ENCODE measurements at regions not wholly inside any gene's neighbourhood (a gene's known extent, or its start where the extent isn't known, plus 50 kb on each side); places are given as distances from the start of the nearest gene placed in this dataset.
"Not testable (repeated sequence)": the region's sequence is repeated elsewhere in the genome, so short reads cannot be mapped to it uniquely, and the experiment has no call there.

DNA sequence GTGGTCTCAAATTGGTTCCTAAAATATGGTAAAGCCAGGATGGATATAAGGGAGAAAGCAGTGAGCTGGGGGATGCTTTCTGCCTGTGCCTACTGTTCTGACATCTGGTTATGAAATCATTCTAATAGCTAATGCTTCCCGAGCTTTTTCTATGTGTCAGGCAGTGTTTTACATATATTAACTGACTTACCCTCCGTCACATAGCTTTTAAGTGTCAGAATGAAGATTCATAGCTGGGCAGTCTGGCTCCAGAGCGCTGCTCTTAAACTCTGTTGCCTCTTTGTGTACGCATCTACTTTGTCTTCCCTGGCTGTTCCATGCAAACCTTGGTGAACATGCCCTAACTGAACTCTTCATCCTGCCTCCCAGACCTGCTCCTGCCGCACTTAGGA lies 195.7 kb downstream of the LPIN1 start:
- TF ChIP-seq, protein P1, sequence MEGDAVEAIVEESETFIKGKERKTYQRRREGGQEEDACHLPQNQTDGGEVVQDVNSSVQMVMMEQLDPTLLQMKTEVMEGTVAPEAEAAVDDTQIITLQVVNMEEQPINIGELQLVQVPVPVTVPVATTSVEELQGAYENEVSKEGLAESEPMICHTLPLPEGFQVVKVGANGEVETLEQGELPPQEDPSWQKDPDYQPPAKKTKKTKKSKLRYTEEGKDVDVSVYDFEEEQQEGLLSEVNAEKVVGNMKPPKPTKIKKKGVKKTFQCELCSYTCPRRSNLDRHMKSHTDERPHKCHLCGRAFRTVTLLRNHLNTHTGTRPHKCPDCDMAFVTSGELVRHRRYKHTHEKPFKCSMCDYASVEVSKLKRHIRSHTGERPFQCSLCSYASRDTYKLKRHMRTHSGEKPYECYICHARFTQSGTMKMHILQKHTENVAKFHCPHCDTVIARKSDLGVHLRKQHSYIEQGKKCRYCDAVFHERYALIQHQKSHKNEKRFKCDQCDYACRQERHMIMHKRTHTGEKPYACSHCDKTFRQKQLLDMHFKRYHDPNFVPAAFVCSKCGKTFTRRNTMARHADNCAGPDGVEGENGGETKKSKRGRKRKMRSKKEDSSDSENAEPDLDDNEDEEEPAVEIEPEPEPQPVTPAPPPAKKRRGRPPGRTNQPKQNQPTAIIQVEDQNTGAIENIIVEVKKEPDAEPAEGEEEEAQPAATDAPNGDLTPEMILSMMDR (conservative IDR thresholded peaks at IDR 0.05; ENCODE audit: low read depth, low read length), result no peak
- DNase-seq (ENCODE audit: low read depth), result no peak

DNA sequence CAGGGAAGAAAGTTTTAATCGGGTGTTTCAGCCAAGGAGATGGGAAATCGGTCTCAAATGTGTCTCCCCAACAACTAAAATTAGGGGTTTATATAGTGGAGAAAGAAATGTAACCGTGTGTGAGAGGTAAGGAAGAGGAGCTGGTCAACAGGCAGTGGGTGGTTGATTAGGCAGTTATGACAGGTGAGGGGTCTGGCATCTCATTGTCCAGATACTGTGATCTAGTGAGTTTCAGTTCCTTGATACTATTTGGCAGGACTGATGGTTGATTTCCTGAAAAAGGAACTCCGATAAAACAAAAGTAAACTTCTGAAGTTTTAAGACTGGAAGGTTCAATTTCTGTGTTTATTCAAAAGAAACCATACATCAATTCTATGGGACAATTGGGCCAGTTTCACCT lies 197.9 kb downstream of the LPIN1 start:
- no peak for DNase-seq (ENCODE audit: low read depth)
- TF ChIP-seq, protein P1 (conservative IDR thresholded peaks at IDR 0.05; ENCODE audit: low read depth, low read length), result no peak
- no peak overlapping the region for H3K4me3 ChIP-seq (ENCODE audit: low read depth, low read length)

More for the DNA sequence above, 195.7 kb downstream of the LPIN1 start:
- no peak overlapping the region for H3K4me3 ChIP-seq (ENCODE audit: low read depth, low read length)

DNA sequence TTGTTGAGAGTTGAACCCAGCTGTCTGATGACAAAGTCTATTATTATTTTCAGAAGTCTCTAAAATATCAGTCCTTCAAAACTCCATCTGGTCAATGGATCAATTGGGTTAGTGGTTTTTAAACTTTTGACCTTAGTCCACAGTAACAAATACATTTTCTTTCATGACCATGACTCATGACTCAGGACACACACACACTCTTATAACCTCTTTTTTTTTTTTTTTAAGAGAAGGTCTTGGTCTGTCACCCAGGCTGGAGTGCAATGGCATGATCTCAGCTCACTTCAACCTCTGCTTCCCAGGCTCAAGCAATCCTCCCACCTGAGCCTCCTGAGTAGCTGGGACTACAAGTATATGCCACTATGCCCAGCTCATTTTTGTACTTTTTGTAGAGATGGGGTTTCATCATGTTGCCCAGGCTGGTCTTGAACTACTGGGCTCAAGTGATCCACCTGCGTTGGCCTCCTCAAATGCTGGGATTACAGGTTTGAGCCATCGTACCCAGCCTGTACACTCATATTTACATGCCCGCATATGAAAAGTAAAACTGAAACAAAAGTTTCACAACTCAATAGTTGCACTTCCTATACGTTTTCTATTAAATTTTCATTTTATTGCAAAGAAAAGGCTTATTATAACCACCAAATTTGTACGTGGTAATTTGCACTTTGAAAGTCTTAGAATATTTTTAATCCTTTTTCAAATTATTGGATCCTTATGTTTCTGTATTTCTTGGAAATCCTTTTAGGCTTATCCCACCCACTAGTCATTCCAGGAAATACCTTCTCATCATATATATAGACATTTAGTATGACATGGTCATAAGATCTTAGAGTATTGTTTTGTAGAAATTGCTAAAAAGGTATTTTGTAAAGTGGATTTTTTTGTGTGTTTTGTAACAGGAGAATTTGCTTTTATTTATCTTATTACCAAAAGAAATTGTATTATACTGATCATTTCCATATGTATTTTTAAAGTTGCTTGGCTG lies 199.0 kb downstream of the LPIN1 start:
- no peak overlapping the region for H3K4me3 ChIP-seq (ENCODE audit: low read depth, low read length)
- no peak for DNase-seq (ENCODE audit: low read depth)
- TF ChIP-seq, protein P1 (conservative IDR thresholded peaks at IDR 0.05; ENCODE audit: low read depth, low read length), result no peak

DNA sequence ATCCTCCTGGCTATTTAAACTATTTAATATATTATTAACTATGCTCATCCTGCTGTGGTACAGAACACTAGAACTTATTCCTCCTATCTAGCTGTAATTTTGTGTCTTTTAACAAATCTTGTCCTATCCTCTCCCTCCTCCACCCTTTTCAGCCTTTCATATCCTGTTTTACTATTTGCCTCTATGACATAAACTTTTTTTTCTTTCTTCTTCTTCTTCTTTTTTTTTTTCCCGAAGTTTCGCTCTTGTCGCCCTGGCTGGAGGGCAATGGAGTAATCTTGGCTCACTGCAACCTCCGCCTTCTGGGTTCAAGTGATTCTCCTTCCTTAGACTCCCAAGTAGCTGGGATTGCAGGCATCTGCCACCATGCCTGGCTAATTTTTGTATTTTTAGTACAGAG lies 201.5 kb downstream of the LPIN1 start:
- TF ChIP-seq, protein P1 (conservative IDR thresholded peaks at IDR 0.05; ENCODE audit: low read depth, low read length), result no peak
- DNase-seq (ENCODE audit: low read depth), result no peak
- no peak overlapping the region for H3K4me3 ChIP-seq (ENCODE audit: low read depth, low read length)

DNA sequence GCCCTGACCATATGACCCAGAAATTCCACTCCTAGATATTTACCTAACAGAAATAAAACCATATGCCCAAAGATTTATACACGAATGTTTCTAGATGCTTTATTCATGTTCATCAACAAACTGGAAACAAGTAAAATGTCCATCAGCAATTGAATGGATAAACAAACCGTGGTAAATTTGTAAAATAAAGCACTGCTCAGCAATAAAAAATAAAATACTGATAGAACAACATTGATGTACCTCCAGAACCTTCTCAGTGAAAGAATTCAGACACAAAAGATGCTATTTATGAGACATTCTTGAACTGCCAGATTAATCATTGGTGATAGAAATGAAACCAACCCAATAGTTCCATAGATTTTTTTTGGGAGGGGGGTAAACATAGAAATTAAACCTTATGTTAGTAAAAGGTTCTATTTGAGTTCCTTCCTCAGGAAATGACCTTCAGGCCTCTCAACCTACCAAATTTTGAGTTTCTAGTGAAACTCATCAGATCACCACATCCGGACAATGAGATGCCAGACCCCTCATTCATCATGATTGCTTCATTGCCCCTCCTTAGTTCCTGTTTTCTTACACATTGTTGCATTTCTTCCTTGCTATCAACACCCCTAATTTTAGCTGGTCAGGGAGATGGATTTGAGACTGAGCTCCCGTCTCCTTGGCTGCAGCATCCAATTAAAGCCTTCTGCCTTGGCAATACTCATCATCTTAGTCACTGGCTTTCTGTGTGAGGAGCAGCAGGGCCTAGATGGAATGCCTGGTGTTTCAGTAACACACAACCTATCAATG lies 203.5 kb downstream of the LPIN1 start:
- H3K4me3 ChIP-seq (ENCODE audit: low read depth, low read length), result no peak overlapping the region
- DNase-seq (ENCODE audit: low read depth), result peak; percentile 29
- TF ChIP-seq, protein P1 (conservative IDR thresholded peaks at IDR 0.05; ENCODE audit: low read depth, low read length), result no peak

DNA sequence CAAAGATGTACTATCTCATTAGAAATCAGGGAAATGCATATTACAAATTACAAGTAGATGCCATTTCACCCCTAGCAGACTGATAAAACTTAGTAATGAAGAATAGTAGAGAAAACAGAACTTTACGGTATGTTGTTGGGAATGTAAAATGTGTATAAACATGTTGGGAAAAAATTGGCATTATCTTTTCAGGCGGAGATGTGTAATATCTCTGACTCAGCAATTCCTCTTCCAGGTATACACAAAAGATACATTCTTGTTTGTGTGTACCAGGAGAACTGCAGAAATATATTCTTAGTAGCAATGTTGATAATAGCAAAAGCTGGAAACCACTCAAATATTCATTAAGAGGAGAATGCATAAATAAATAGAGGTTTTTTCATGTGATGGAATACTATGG lies 204.5 kb downstream of the LPIN1 start:
- TF ChIP-seq, protein P1 (conservative IDR thresholded peaks at IDR 0.05; ENCODE audit: low read depth, low read length), result no peak
- H3K4me3 ChIP-seq (ENCODE audit: low read depth, low read length), result no peak overlapping the region
- DNase-seq (ENCODE audit: low read depth), result no peak

DNA sequence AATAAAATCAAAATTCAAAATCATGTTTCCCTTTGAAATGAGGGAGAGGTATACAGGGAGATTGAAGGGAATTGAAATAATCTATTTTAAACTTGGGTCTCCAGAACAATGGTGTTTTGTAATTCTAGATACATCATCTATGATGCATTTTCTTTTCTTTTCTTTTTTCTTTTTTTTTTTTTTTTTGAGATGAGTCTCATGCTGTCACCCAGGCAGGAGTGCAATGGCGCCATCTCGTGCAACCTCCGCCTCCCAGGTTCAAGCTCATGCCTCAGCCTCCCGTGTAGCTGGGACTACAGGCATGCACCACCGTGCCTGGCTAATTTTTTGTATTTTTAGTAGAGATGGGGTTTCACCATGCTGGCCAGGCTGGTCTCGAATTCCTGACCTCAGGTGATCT lies 205.1 kb downstream of the LPIN1 start:
- not testable (repeated sequence) for H3K4me3 ChIP-seq (ENCODE audit: low read depth, low read length)
- peak; percentile 23 for DNase-seq (ENCODE audit: low read depth)

All from choroid plexus epithelial cell (primary cell).